ENCODE measurements at regions not wholly inside any gene's neighbourhood (a gene's known extent, or its start where the extent isn't known, plus 50 kb on each side); places are given as distances from the start of the nearest gene placed in this dataset.

- Histone ChIP-seq H3K4me1 (no peaks in the 10 kb centered on the region), H3K9me3 (no peaks in the 10 kb centered on the region), H3K4me3 (no peak overlapping the region), H3K9ac (ENCODE audit: low read depth in 2 of 2, low read length in 2 of 2) (no peak overlapping the region), H3K36me3 (no peaks in the 10 kb centered on the region), H3K27ac (no peak overlapping the region), H3K27me3 (no peaks in the 10 kb centered on the region)
- no peak for DNase-seq
- intact Hi-C loops (cut with DNase I) = no loop called here
- TF ChIP-seq CTCF (IDR thresholded peaks at IDR 0.05) = no peak
Observed at GRCh38 chr19:27889156-27889555, 1323.8 kb downstream of the UQCRFS1 start.

GRCh38 chr19:27887946-27888345 lies 1325.0 kb downstream of the UQCRFS1 start:
- Histone ChIP-seq H3K4me1 (no peaks in the 10 kb centered on the region), H3K9ac (ENCODE audit: low read depth in 2 of 2, low read length in 2 of 2) (no peak overlapping the region), H3K36me3 (no peaks in the 10 kb centered on the region), H3K9me3 (no peaks in the 10 kb centered on the region), H3K4me3 (no peak overlapping the region), H3K27me3 (no peaks in the 10 kb centered on the region), H3K27ac (no peak overlapping the region)
- intact Hi-C loops (cut with DNase I) = no loop called here
- TF ChIP-seq CTCF (IDR thresholded peaks at IDR 0.05) = no peak
- DNase-seq = no peak

GRCh38 chr19:27885359-27885758 lies 1327.6 kb downstream of the UQCRFS1 start:
- no peak overlapping the region for H3K4me3 ChIP-seq

GRCh38 chr19:27884376-27884775 lies 1328.6 kb downstream of the UQCRFS1 start:
- H3K9me3 ChIP-seq = no peaks in the 10 kb centered on the region
- no peaks in the 10 kb centered on the region for H3K36me3 ChIP-seq
- intact Hi-C loops (cut with DNase I) = no loop called here
- no peak for DNase-seq
- no peak for TF ChIP-seq CTCF (IDR thresholded peaks at IDR 0.05)
- H3K4me1 ChIP-seq = no peaks in the 10 kb centered on the region
- no peak overlapping the region for H3K9ac ChIP-seq (ENCODE audit: low read depth in 2 of 2, low read length in 2 of 2)
- no peak overlapping the region for H3K27ac ChIP-seq
- H3K27me3 ChIP-seq = no peaks in the 10 kb centered on the region
- no peak overlapping the region for H3K4me3 ChIP-seq

More at GRCh38 chr19:27885359-27885758, 1327.6 kb downstream of the UQCRFS1 start:
- DNase-seq = no peak
- H3K9ac ChIP-seq (ENCODE audit: low read depth in 2 of 2, low read length in 2 of 2) = no peak overlapping the region
- no peak overlapping the region for H3K27ac ChIP-seq
- no peaks in the 10 kb centered on the region for H3K27me3 ChIP-seq
- intact Hi-C loops (cut with DNase I) = no loop called here
- no peak for TF ChIP-seq CTCF (IDR thresholded peaks at IDR 0.05)
- no peaks in the 10 kb centered on the region for H3K4me1 ChIP-seq
- no peaks in the 10 kb centered on the region for H3K9me3 ChIP-seq
- H3K36me3 ChIP-seq = no peaks in the 10 kb centered on the region

GRCh38 chr19:27881213-27881612 lies 1331.7 kb downstream of the UQCRFS1 start:
- Histone ChIP-seq H3K9ac (ENCODE audit: low read depth in 2 of 2, low read length in 2 of 2) (no peak overlapping the region), H3K4me3 (no peak overlapping the region), H3K27ac (no peak overlapping the region), H3K9me3 (no peaks in the 10 kb centered on the region), H3K36me3 (no peaks in the 10 kb centered on the region), H3K4me1 (no peaks in the 10 kb centered on the region), H3K27me3 (no peaks in the 10 kb centered on the region)
- DNase-seq = no peak
- intact Hi-C loops (cut with DNase I) = no loop called here
- no peak for TF ChIP-seq CTCF (IDR thresholded peaks at IDR 0.05)
